Cerebellar nuclear complex (tissue), 1 donor: ENCODE measurements at regions not wholly inside any gene's neighbourhood (a gene's known extent, or its start where the extent isn't known, plus 50 kb on each side); places are given as distances from the start of the nearest gene placed in this dataset.
"Not testable (repeated sequence)": the region's sequence is repeated elsewhere in the genome, so short reads cannot be mapped to it uniquely, and the experiment has no call there.

Experiments
- DNase-seq, 2 experiments: peaks; one replicate each; lab custom pipeline; 2025; lab: John Stamatoyannopoulos, UW

- no peak for DNase-seq
These were observed 156.2 kb upstream of the FOXK1 start for GRCh38 chr7:4525884-4526283.

GRCh38 chr7:4527988-4528636 lies 154.0 kb upstream of the FOXK1 start:
- no peak for DNase-seq

GRCh38 chr7:4531236-4531635 lies 150.9 kb upstream of the FOXK1 start:
- no peak for DNase-seq

GRCh38 chr7:4533339-4533738 lies 148.8 kb upstream of the FOXK1 start:
- DNase-seq, result not testable (repeated sequence)

- DNase-seq, result no peak
These were observed 132.4 kb upstream of the FOXK1 start for GRCh38 chr7:4549681-4550080.

- DNase-seq, result no peak
These were observed 132.0 kb upstream of the FOXK1 start for GRCh38 chr7:4550117-4550516.

GRCh38 chr7:4552985-4553384 lies 129.1 kb upstream of the FOXK1 start:
- DNase-seq, result no peak

GRCh38 chr7:4556868-4557793 lies 125.0 kb upstream of the FOXK1 start:
- no peak for DNase-seq

- no peak for DNase-seq
These were observed 120.3 kb upstream of the FOXK1 start for GRCh38 chr7:4561795-4562194.

GRCh38 chr7:4566714-4567113 lies 115.4 kb upstream of the FOXK1 start:
- no peak for DNase-seq

- DNase-seq, result no peak
These were observed 107.2 kb upstream of the FOXK1 start for GRCh38 chr7:4574851-4575250.

GRCh38 chr7:4575254-4575653 lies 106.8 kb upstream of the FOXK1 start:
- DNase-seq, result no peak

- DNase-seq, result no peak
These were observed 78.9 kb upstream of the FOXK1 start for GRCh38 chr7:4602905-4603842.

- no peak for DNase-seq
These were observed 78.3 kb upstream of the FOXK1 start for GRCh38 chr7:4603843-4604231.

- no peak for DNase-seq
These were observed 77.6 kb upstream of the FOXK1 start for GRCh38 chr7:4604456-4604940.

- no peak for DNase-seq
These were observed 75.3 kb upstream of the FOXK1 start for GRCh38 chr7:4606797-4607196.

GRCh38 chr7:4607311-4607729 lies 74.8 kb upstream of the FOXK1 start:
- DNase-seq, result no peak

GRCh38 chr7:4609576-4609975 lies 72.5 kb upstream of the FOXK1 start:
- DNase-seq, result not testable (repeated sequence)

- peak in 1 of 2 experiments; percentile 6 for DNase-seq
These were observed 71.2 kb upstream of the FOXK1 start for GRCh38 chr7:4610768-4611467.

GRCh38 chr7:4612237-4612636 lies 69.9 kb upstream of the FOXK1 start:
- DNase-seq, result no peak
